B cell (primary cell): ENCODE measurements at regions not wholly inside any gene's neighbourhood (a gene's known extent, or its start where the extent isn't known, plus 50 kb on each side); places are given as distances from the start of the nearest gene placed in this dataset.

Experiments used
- ATAC-seq: fragments of 200-7000 bp; cut with Tn5 transposase; one replicate; pipeline ENCODE4 v1.10.0; 2021; ENCODE audit warnings: low read depth, mild to moderate bottlenecking, moderate number of reproducible peaks, moderate library complexity
- CTCF ChIA-PET: fragments of 350-600 bp; sonication (Branson Sonifier 250); formaldehyde crosslinking; loops from one replicate; lab custom pipeline; 2021; ENCODE audit warnings: antibody characterized with exemption, inconsistent platforms; lab: Charles Lee
- POLR2A ChIA-PET: fragments of 350-600 bp; sonication (Branson Sonifier 250); formaldehyde crosslinking; loops from one replicate; lab custom pipeline; 2021; ENCODE audit warnings: antibody characterized with exemption; lab: Charles Lee
- DNase-seq: peaks from one replicate; pipeline ENCODE4 v3.0.0; 2013
- H2AFZ ChIP-seq: 2 replicates; pipeline ENCODE4 v1.6.1; 2012; ENCODE audit warnings: mild to moderate bottlenecking, low read depth, low read length; ENCODE audit not compliant: insufficient read depth, poor library complexity, severe bottlenecking
- H3K27ac ChIP-seq, 2 donors: 1 replicate in 1 of 2; 2 replicates in 1 of 2; pipeline ENCODE4 v1.5.1; 2012 to 2013; ENCODE audit warnings: low read length in 2 of 2, mild to moderate bottlenecking in 2 of 2, moderate library complexity in 1 of 2
- H3K27me3 ChIP-seq, 4 experiments: fragments of 200-600 bp in 1 of 4; sonication (generic) in 1 of 4; replicated peaks in 1 of 4; 1 replicate in 2 of 4; 2 replicates in 2 of 4; pipeline versions ENCODE4 v1.6.1 to v1.7.0; 2013 to 2016; ENCODE audit warnings: low read length in 3 of 4, mild to moderate bottlenecking in 2 of 4, mixed read lengths in 1 of 4, moderate library complexity in 1 of 4; ENCODE audit not compliant: insufficient read depth in 4 of 4, control insufficient read depth in 3 of 4; ENCODE audit errors: control extremely low read depth in 1 of 4
- H3K36me3 ChIP-seq, 2 experiments: replicated peaks in 1 of 2; 1 replicate in 1 of 2; 2 replicates in 1 of 2; pipeline versions ENCODE4 v1.6.1 to v1.7.1; 2013; ENCODE audit warnings: low read length in 1 of 2; ENCODE audit not compliant: insufficient read depth in 2 of 2, control insufficient read depth in 1 of 2; ENCODE audit errors: control extremely low read depth in 1 of 2, extremely low read depth in 1 of 2
- H3K4me1 ChIP-seq, 2 donors: fragments of 200-600 bp in 1 of 2; sonication (generic) in 1 of 2; 1 replicate in 1 of 2; 2 replicates in 1 of 2; pipeline versions ENCODE4 v1.5.1 to v1.6.1; 2013 to 2017; ENCODE audit warnings: low read length in 2 of 2; ENCODE audit not compliant: control insufficient read depth in 2 of 2, insufficient read depth in 2 of 2
- H3K4me2 ChIP-seq: replicated peaks from 2 replicates; pipeline ENCODE3; 2012; ENCODE audit warnings: mild to moderate bottlenecking, low read depth, low read length; ENCODE audit not compliant: poor library complexity, severe bottlenecking
- H3K4me3 ChIP-seq, 5 experiments: fragments of 200-600 bp in 1 of 5; sonication (generic) in 1 of 5; 1 replicate in 3 of 5; 2 replicates in 2 of 5; pipeline versions ENCODE4 v1.5.1 to v1.7.0; 2011 to 2016; ENCODE audit warnings: low read length in 4 of 5, mild to moderate bottlenecking in 4 of 5, low read depth in 2 of 5, control low read depth in 1 of 5, moderate library complexity in 1 of 5; ENCODE audit not compliant: insufficient read depth in 1 of 5; ENCODE audit errors: control extremely low read depth in 1 of 5, extremely low read depth in 1 of 5
- H3K79me2 ChIP-seq: fragments of 200-600 bp; sonication (generic); one replicate; pipeline ENCODE4 v1.6.0; 2016; ENCODE audit warnings: low read length; ENCODE audit not compliant: control insufficient read depth, insufficient read depth
- H3K9ac ChIP-seq: fragments of 200-600 bp; sonication (generic); 2 replicates; pipeline ENCODE4 v1.6.1; 2017; ENCODE audit warnings: mild to moderate bottlenecking, low read length, moderate library complexity
- H3K9me3 ChIP-seq, 3 donors: one replicate each; pipeline versions ENCODE4 v1.6.1 to v1.7.1; 2013; ENCODE audit warnings: low read length in 2 of 3; ENCODE audit not compliant: control insufficient read depth in 2 of 3, insufficient read depth in 1 of 3; ENCODE audit errors: control extremely low read depth in 1 of 3
- H4K20me1 ChIP-seq: 2 replicates; pipeline ENCODE4 v1.6.0; 2012; ENCODE audit warnings: mild to moderate bottlenecking, low read length; ENCODE audit not compliant: insufficient read depth, control insufficient read depth, poor library complexity, severe bottlenecking
- H3K27ac Mint-ChIP-seq: one replicate; pipeline ENCODE4 v1.8.0; 2021; ENCODE audit warnings: mixed read lengths
- H3K27me3 Mint-ChIP-seq: one replicate; pipeline ENCODE4 v1.8.0; 2021; ENCODE audit warnings: mixed read lengths
- H3K4me1 Mint-ChIP-seq: one replicate; pipeline ENCODE4 v1.8.0; 2021; ENCODE audit warnings: mixed read lengths
- H3K4me3 Mint-ChIP-seq: one replicate; pipeline ENCODE4 v1.8.0; 2021; ENCODE audit warnings: mixed read lengths
- H3K9me3 Mint-ChIP-seq: one replicate; pipeline ENCODE4 v1.8.0; 2022; ENCODE audit warnings: mixed read lengths; ENCODE audit not compliant: insufficient read depth
- EZH2 ChIP-seq: IDR thresholded peaks from 2 replicates; pipeline ENCODE4 v1.6.1; 2012; ENCODE audit warnings: borderline replicate concordance, low read depth, mild to moderate bottlenecking, moderate library complexity, low read length; ENCODE audit not compliant: insufficient read depth, poor library complexity, severe bottlenecking
- WGBS: methylation state at CpG from one replicate; pipeline ENCODE4 v1.1.5; 2013; ENCODE audit warnings: missing lambda C conversion rate; ENCODE audit not compliant: insufficient coverage; 5-methylcytosine and 5-hydroxymethylcytosine counted together
- intact Hi-C: fragments of 100-400 bp; cut with micrococcal nuclease; formaldehyde crosslinking; loops from one replicate; pipeline ENCODE4 v1.10.0; 2022
- TF ChIP-seq, protein P1 (sequence below): fragments of 200-600 bp; IDR thresholded peaks from one replicate; pipeline ENCODE4 v1.8.0; 2022; ENCODE audit warnings: antibody characterized with exemption, mild to moderate bottlenecking

- Histone ChIP-seq H3K9ac (no peak overlapping the region), H3K79me2 (no peaks in the 10 kb centered on the region), H4K20me1 (no peaks in the 10 kb centered on the region), H3K36me3 (no peaks in the 10 kb centered on the region), H3K4me1 (no peaks in the 10 kb centered on the region), H2AFZ (no peak overlapping the region), H3K27me3 (no peaks in the 10 kb centered on the region), H3K4me2 (no peak overlapping the region), H3K4me3 (no peak overlapping the region), H3K9me3 (peaks cover 0 to 4% (median under 1%) of the 10 kb centered on the region in 3 donors), H3K27ac (no peak overlapping the region)
- Mint-ChIP-seq H3K4me3 (no peak overlapping the region), H3K27ac (no peak overlapping the region), H3K9me3 (peaks cover 8% of the 10 kb centered on the region), H3K27me3 (no peaks in the 10 kb centered on the region), H3K4me1 (no peaks in the 10 kb centered on the region)
- no peak for DNase-seq
- 63% methylated on average over 2 of the region's 5 CpGs for WGBS
- intact Hi-C loops = no loop called here
- CTCF ChIA-PET = no interaction called here
- POLR2A ChIA-PET = no interaction called here
- ATAC-seq = no peak
- no peak for TF ChIP-seq EZH2
- TF ChIP-seq, protein P1, sequence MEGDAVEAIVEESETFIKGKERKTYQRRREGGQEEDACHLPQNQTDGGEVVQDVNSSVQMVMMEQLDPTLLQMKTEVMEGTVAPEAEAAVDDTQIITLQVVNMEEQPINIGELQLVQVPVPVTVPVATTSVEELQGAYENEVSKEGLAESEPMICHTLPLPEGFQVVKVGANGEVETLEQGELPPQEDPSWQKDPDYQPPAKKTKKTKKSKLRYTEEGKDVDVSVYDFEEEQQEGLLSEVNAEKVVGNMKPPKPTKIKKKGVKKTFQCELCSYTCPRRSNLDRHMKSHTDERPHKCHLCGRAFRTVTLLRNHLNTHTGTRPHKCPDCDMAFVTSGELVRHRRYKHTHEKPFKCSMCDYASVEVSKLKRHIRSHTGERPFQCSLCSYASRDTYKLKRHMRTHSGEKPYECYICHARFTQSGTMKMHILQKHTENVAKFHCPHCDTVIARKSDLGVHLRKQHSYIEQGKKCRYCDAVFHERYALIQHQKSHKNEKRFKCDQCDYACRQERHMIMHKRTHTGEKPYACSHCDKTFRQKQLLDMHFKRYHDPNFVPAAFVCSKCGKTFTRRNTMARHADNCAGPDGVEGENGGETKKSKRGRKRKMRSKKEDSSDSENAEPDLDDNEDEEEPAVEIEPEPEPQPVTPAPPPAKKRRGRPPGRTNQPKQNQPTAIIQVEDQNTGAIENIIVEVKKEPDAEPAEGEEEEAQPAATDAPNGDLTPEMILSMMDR = no peak
Measured at GRCh38 chr15:96992817-96993216, 662.3 kb downstream of the NR2F2 start.

DNA sequence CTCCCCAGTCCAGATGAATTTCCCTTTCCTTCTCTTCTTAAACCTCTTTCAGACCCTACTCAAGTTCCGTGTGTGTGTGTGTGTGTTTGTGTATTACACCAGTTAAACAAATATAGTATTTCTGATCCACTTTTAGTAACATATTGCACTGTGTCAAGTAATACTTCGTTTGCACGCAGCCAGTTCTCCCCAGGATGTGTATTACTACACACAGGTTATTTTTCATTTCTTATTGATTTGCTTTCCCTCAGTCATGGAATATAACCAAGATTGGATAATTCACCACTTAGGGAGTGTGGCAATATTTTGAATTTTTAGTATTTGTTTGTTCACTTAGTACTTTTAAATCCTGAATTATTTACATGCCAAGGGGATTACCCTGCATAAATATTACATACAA lies 667.0 kb downstream of the NR2F2 start:
- no CpG with 5 or more reads among the region's 3 CpGs for WGBS
- no peaks in the 10 kb centered on the region for H3K4me1 Mint-ChIP-seq
- Histone ChIP-seq H3K4me3 (no peak overlapping the region), H4K20me1 (no peaks in the 10 kb centered on the region), H3K36me3 (no peaks in the 10 kb centered on the region), H3K27ac (no peak overlapping the region), H3K9me3 (no peaks in the 10 kb centered on the region), H3K4me2 (no peak overlapping the region), H2AFZ (no peak overlapping the region), H3K27me3 (no peaks in the 10 kb centered on the region), H3K9ac (no peak overlapping the region), H3K4me1 (no peaks in the 10 kb centered on the region), H3K79me2 (no peaks in the 10 kb centered on the region)
- DNase-seq (no peak), ATAC-seq (no peak)
- intact Hi-C loops = no loop called here
- H3K9me3 Mint-ChIP-seq = peaks cover 1% of the 10 kb centered on the region
- H3K27ac Mint-ChIP-seq = no peak overlapping the region
- H3K27me3 Mint-ChIP-seq = no peaks in the 10 kb centered on the region
- TF ChIP-seq EZH2 = no peak
- TF ChIP-seq, protein P1 = no peak
- ChIA-PET POLR2A (no interaction called here), CTCF (no interaction called here)
- no peak overlapping the region for H3K4me3 Mint-ChIP-seq
